Activated CD8-positive, alpha-beta memory T cell treated with anti-CD3 and anti-CD28 coated beads, Interleukin-2, amount 50 U/mL, for 48 hours (primary cell): ENCODE measurements at regions not wholly inside any gene's neighbourhood (a gene's known extent, or its start where the extent isn't known, plus 50 kb on each side); places are given as distances from the start of the nearest gene placed in this dataset.
"Not testable (repeated sequence)": the region's sequence is repeated elsewhere in the genome, so short reads cannot be mapped to it uniquely, and the experiment has no call there.

Experiments used
- DNase-seq: peaks from one replicate; pipeline ENCODE4 v3.0.0-alpha.2; 2020

GRCh38 chr15:36434177-36434576, 145.2 kb upstream of the CDIN1 start:
- DNase-seq = no peak

- no peak for DNase-seq
These were observed 140.9 kb upstream of the CDIN1 start for GRCh38 chr15:36438499-36438898.

DNA sequence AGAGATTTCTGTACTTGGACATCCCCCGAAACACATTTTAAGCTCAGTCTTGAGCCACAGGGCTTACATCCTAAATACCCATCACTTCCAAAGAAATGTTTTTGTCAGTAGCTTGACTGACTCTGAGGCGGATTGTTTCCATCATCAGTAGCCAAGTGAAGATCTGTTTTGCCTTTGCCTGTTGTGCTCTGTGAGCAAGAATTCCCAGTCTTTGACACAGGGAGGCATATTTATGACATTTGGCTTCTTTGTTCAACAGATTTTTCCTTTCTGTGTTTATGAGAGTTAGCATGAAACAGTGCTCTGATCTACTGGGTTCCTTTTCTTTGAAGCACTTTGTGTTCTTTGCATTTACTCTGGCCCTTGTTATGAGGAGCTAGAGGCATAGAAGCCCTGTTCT, 132.1 kb upstream of the CDIN1 start:
- DNase-seq = no peak

- DNase-seq = no peak
These were observed 131.0 kb upstream of the CDIN1 start for GRCh38 chr15:36448418-36448817.

- DNase-seq = no peak
These were observed 130.3 kb upstream of the CDIN1 start for GRCh38 chr15:36449084-36449661.

- DNase-seq = no peak
These were observed 129.7 kb upstream of the CDIN1 start for GRCh38 chr15:36449662-36450145.

- not testable (repeated sequence) for DNase-seq
These were observed 125.2 kb upstream of the CDIN1 start for GRCh38 chr15:36454244-36454643.

GRCh38 chr15:36458411-36458810, 121.0 kb upstream of the CDIN1 start:
- no peak for DNase-seq

GRCh38 chr15:36465304-36465703, 114.1 kb upstream of the CDIN1 start:
- no peak for DNase-seq

DNA sequence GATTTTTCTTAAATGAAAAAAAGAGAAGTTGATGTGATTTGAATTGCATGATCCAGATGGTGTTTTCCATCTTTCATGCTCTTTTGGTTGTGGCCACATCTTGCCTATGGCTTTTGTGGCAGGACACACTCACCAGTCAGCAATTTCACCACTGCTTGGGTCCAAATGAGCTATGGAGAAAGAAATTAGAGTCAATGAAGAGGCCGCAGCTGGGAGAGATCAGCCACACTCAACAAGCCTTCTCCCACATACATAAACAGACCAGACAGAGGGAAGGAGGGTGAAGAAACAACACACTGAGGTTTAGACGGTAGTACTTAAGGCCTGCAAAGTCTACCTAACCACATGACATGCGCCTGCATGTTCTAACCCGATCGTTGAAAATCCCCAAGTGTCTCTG, 110.7 kb upstream of the CDIN1 start:
- DNase-seq = no peak

DNA sequence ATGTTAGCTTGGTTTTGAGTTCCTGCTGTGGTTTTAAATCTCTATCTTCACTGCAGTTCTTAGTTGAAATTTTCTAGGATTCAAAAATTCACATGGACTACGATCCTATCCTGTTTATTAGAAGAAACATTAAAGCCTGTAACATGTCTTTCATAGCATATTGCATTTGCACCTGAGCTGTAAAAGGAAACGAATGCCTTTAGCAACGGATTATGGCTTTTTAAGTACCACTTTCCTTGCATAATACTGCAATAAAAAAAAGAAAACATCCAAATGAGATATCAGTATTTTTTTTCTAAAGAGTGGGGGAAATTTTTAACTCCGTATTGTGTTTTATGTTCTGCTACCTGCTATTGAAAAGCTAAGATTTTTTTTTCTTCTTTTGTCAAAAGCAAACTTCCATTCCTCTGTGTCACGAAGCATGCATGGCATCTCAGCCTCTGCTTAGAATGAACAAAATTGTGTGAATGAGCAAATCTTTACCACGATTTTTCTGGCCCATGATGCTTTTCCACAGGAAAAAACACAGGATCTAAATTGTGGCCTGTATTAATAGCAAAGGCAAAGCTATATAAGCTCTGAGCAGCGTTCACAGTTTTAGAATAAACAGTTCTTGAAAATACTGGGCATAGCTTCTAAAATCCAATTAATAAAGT, 110.0 kb upstream of the CDIN1 start:
- no peak for DNase-seq

GRCh38 chr15:36472672-36473071, 106.8 kb upstream of the CDIN1 start:
- no peak for DNase-seq

GRCh38 chr15:36478561-36478960, 100.9 kb upstream of the CDIN1 start:
- no peak for DNase-seq

DNA sequence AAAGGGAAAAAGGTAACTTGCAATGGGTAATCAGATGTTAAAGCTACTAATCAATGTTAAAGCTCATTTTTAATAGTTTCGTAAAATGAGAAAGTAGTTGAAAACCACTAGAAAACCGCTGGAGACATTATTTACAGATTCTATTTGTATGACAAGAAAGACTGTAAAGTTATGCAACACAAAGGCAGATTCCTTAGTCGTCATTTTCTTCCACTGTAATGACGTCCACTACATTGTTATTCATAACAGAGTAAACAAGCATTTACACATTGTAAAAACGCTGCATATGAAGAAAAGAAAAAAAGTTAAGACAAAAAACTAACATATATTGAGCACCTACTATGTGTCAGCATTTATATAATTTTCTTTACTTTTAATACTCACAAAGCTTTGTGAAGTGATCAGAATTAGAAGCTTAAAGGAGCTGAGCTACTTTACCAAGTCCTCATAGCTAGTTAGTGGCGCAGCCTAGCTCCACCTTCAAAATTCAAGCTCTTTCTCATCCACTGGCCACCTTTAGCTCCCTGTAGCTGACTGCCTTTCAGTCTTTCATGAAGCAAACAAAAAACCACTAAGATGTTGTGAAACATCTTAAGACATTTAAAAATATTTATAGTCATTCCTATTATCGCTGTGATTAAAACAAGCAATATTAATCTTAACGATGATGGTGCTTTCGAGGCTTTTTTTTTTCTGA, 100.1 kb upstream of the CDIN1 start:
- DNase-seq = no peak

- no peak for DNase-seq
These were observed 98.3 kb upstream of the CDIN1 start for GRCh38 chr15:36481156-36481555.

- no peak for DNase-seq
These were observed 96.0 kb upstream of the CDIN1 start for GRCh38 chr15:36483409-36483808.

DNA sequence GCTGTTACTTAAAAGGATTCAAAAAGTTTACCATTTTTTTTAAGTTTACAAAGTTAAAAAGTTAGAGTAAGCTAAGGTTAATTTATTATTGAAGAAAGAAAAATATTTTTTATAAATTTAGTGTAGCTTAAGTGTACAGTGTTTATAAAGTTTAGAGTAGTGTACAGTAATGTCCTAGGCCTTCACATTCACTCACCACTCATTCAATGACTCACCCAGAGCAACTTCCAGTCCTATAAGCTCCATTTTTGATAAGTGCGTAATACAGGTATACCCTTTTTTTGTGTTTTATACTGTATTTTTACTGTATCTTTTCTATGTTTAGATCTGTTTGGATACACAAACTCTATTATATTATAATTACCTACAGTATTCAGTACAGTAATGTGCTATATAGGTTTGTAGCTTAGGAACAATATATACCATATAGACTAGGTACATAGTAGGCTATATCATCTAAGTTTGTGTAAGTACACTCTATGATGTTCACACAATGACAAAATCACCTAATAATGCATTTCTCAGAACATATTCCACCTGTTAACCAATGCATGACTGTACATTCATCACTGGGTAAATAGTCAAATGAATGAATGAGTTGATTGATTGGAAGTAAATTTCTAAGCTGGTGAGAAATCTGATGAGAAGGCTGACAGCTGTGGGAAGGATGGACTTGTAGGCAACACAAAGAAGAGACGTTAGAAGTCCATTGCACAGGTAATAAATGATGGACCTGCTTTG, 95.2 kb upstream of the CDIN1 start:
- DNase-seq = no peak

DNA sequence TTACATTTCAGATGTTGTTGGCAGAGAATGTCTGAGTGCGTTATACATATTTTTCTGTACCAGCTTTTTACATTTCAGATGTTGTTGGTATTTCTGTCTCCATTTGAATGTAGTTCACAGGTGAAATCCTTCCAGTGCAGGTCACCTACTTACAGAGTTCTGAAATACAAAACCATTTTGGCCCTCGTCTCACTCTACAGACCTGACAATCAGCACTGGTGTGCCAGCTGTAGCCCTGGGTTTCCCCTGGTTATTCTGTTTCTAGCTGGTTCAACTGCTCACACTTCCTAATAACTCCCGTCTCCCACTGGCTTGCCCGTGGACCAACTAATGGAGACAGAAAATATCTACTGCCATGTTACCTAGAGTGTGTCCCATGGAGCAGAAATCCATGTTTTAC, 87.5 kb upstream of the CDIN1 start:
- DNase-seq = no peak

- DNase-seq = no peak
These were observed 83.9 kb upstream of the CDIN1 start for GRCh38 chr15:36495456-36495991.

DNA sequence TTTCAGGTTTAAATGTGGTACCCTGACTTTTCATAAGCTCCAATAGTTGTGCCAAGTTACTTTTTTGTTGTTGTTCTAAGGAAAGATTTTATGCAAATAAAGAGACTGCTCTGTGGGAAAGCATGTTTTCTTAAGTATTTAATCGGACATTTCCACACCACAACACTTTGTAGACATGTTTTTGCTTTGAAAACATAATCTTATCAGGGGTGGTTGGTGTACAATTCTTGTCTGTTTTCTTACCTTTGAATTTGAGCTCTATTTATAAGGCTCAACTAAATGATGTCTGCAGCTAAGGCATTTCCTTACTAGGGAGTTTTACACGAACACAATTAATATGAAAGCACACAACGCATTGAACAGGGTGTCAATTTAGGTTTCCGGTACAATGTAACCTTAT, 81.5 kb upstream of the CDIN1 start:
- no peak for DNase-seq

- no peak for DNase-seq
These were observed 81.0 kb upstream of the CDIN1 start for GRCh38 chr15:36498401-36498800.

DNA sequence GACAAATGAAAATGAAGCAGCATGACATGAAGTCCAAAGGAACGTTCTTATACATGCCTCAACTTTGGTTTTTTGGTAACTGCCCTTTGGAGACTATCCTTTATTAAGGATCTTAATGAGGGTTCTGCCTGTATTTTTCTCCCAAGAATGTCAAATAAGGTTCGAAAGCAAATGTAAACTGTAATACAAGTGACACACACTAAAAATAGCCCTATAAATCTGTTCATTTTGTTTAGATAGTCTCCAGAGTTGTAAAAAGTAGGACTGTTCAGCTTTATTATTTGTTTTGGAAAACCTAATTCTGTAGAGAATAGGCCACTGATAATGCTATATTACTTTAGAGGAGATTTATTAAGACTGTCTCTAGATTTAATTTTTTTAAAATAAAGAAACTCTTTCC, 80.5 kb upstream of the CDIN1 start:
- no peak for DNase-seq
